ENCODE measurements at regions not wholly inside any gene's neighbourhood (a gene's known extent, or its start where the extent isn't known, plus 50 kb on each side); places are given as distances from the start of the nearest gene placed in this dataset.
"Not testable (repeated sequence)": the region's sequence is repeated elsewhere in the genome, so short reads cannot be mapped to it uniquely, and the experiment has no call there.

- TF ChIP-seq CTCF (IDR thresholded peaks at IDR 0.05), result no peak
- ATAC-seq (ENCODE audit: low FRiP score) (no peak), DNase-seq (ENCODE audit: low spot score) (no peak)
These were observed 128.6 kb downstream of the RGPD3 start for GRCh38 chr2:106339609-106340008.

GRCh38 chr2:106339132-106339531 is 129.1 kb downstream of the RGPD3 start:
- DNase-seq (ENCODE audit: low spot score) (no peak), ATAC-seq (ENCODE audit: low FRiP score) (no peak)
- TF ChIP-seq CTCF (IDR thresholded peaks at IDR 0.05), result no peak

- ATAC-seq (ENCODE audit: low FRiP score), result no peak
- DNase-seq (ENCODE audit: low spot score), result no peak
- TF ChIP-seq CTCF (IDR thresholded peaks at IDR 0.05), result no peak
These were observed 130.2 kb downstream of the RGPD3 start for GRCh38 chr2:106338043-106338442.

- no peak for ATAC-seq (ENCODE audit: low FRiP score)
- DNase-seq (ENCODE audit: low spot score), result no peak
- no peak for TF ChIP-seq CTCF (IDR thresholded peaks at IDR 0.05)
These were observed 131.5 kb downstream of the RGPD3 start for GRCh38 chr2:106336737-106337136.

GRCh38 chr2:106336108-106336507 is 132.1 kb downstream of the RGPD3 start:
- TF ChIP-seq CTCF (IDR thresholded peaks at IDR 0.05), result no peak
- ATAC-seq (ENCODE audit: low FRiP score), result no peak

GRCh38 chr2:106334802-106335201 is 133.4 kb downstream of the RGPD3 start:
- no peak for ATAC-seq (ENCODE audit: low FRiP score)
- TF ChIP-seq CTCF (IDR thresholded peaks at IDR 0.05), result no peak
- no peak for DNase-seq (ENCODE audit: low spot score)

More at GRCh38 chr2:106336108-106336507, 132.1 kb downstream of the RGPD3 start:
- no peak for DNase-seq (ENCODE audit: low spot score)

- DNase-seq (ENCODE audit: low spot score); ATAC-seq (ENCODE audit: low FRiP score): not testable (repeated sequence)
These were observed 134.8 kb downstream of the RGPD3 start for GRCh38 chr2:106333253-106333873.
